ENCODE measurements at regions not wholly inside any gene's neighbourhood (a gene's known extent, or its start where the extent isn't known, plus 50 kb on each side); places are given as distances from the start of the nearest gene placed in this dataset.

GRCh38 chr11:91188484-91188883 lies 965.6 kb upstream of the CHORDC1 start:
- ATAC-seq (ENCODE audit: low read depth): no peak
- H4K20me1 ChIP-seq (ENCODE audit: control insufficient read depth, insufficient read depth, low read length, poor library complexity, severe bottlenecking): no peaks in the 10 kb centered on the region
- Mint-ChIP-seq H3K9me3 (ENCODE audit: insufficient read depth) (no peaks in the 10 kb centered on the region), H3K27me3 (no peaks in the 10 kb centered on the region), H3K27ac (no peak overlapping the region), H3K4me1 (no peaks in the 10 kb centered on the region), H3K4me3 (no peak overlapping the region)
- intact Hi-C loops (cut with micrococcal nuclease): no loop called here
- CTCF ChIA-PET: no interaction called here
- WGBS (ENCODE audit: insufficient coverage): 96% methylated on average over 4 of the region's 6 CpGs
- no peaks in the 10 kb centered on the region for H3K27me3 ChIP-seq (replicated peaks in 1 of 4; ENCODE audit: control extremely low read depth in 1 of 4, control insufficient read depth in 3 of 4, insufficient read depth in 4 of 4, low read length in 3 of 4)
- POLR2A ChIA-PET: no interaction called here
- H3K79me2 ChIP-seq (ENCODE audit: control insufficient read depth, insufficient read depth, low read length): no peaks in the 10 kb centered on the region
- peaks cover 0 to 8% (median 0%) of the 10 kb centered on the region in 3 donors for H3K9me3 ChIP-seq (ENCODE audit: control extremely low read depth in 1 of 3, control insufficient read depth in 2 of 3, insufficient read depth in 1 of 3, low read length in 2 of 3)
- no peak overlapping the region for H2AFZ ChIP-seq (ENCODE audit: insufficient read depth, low read depth, low read length, poor library complexity, severe bottlenecking)
- DNase-seq: no peak
- H3K4me1 ChIP-seq (ENCODE audit: control insufficient read depth in 2 of 2, insufficient read depth in 2 of 2, low read length in 2 of 2): no peaks in the 10 kb centered on the region
- no peak for TF ChIP-seq EZH2 (IDR thresholded peaks at IDR 0.05; ENCODE audit: borderline replicate concordance, insufficient read depth, low read depth, low read length, poor library complexity, severe bottlenecking)
- no peak for TF ChIP-seq CTCF (IDR thresholded peaks at IDR 0.05)
- no peak overlapping the region for H3K4me2 ChIP-seq (replicated peaks; ENCODE audit: low read depth, low read length, poor library complexity, severe bottlenecking)
- H3K27ac ChIP-seq (ENCODE audit: low read length in 2 of 2): no peak overlapping the region
- H3K9ac ChIP-seq (ENCODE audit: low read length): no peak overlapping the region
- H3K36me3 ChIP-seq (replicated peaks in 1 of 2; ENCODE audit: control extremely low read depth in 1 of 2, control insufficient read depth in 1 of 2, extremely low read depth in 1 of 2, insufficient read depth in 2 of 2, low read length in 1 of 2): no peaks in the 10 kb centered on the region
- no peak overlapping the region for H3K4me3 ChIP-seq (ENCODE audit: control extremely low read depth in 1 of 5, extremely low read depth in 1 of 5, insufficient read depth in 1 of 5, low read depth in 2 of 5, low read length in 4 of 5)

GRCh38 chr11:91187314-91187713 lies 964.5 kb upstream of the CHORDC1 start:
- H3K27me3 Mint-ChIP-seq: no peaks in the 10 kb centered on the region
- Histone ChIP-seq H3K4me1 (ENCODE audit: control insufficient read depth in 2 of 2, insufficient read depth in 2 of 2, low read length in 2 of 2) (no peaks in the 10 kb centered on the region), H3K4me2 (replicated peaks; ENCODE audit: low read depth, low read length, poor library complexity, severe bottlenecking) (no peak overlapping the region), H3K27me3 (replicated peaks in 1 of 4; ENCODE audit: control extremely low read depth in 1 of 4, control insufficient read depth in 3 of 4, insufficient read depth in 4 of 4, low read length in 3 of 4) (no peaks in the 10 kb centered on the region), H3K27ac (ENCODE audit: low read length in 2 of 2) (no peak overlapping the region), H3K79me2 (ENCODE audit: control insufficient read depth, insufficient read depth, low read length) (no peaks in the 10 kb centered on the region), H3K4me3 (ENCODE audit: control extremely low read depth in 1 of 5, extremely low read depth in 1 of 5, insufficient read depth in 1 of 5, low read depth in 2 of 5, low read length in 4 of 5) (no peak overlapping the region), H2AFZ (ENCODE audit: insufficient read depth, low read depth, low read length, poor library complexity, severe bottlenecking) (no peak overlapping the region), H3K9ac (ENCODE audit: low read length) (no peak overlapping the region), H4K20me1 (ENCODE audit: control insufficient read depth, insufficient read depth, low read length, poor library complexity, severe bottlenecking) (no peaks in the 10 kb centered on the region), H3K36me3 (replicated peaks in 1 of 2; ENCODE audit: control extremely low read depth in 1 of 2, control insufficient read depth in 1 of 2, extremely low read depth in 1 of 2, insufficient read depth in 2 of 2, low read length in 1 of 2) (no peaks in the 10 kb centered on the region), H3K9me3 (ENCODE audit: control extremely low read depth in 1 of 3, control insufficient read depth in 2 of 3, insufficient read depth in 1 of 3, low read length in 2 of 3) (peaks cover 0 to 8% (median 0%) of the 10 kb centered on the region in 3 donors)
- no peak overlapping the region for H3K4me3 Mint-ChIP-seq
- DNase-seq: no peak
- no peaks in the 10 kb centered on the region for H3K4me1 Mint-ChIP-seq
- ChIA-PET CTCF (no interaction called here), POLR2A (no interaction called here)
- intact Hi-C loops (cut with micrococcal nuclease): no loop called here
- no peak for ATAC-seq (ENCODE audit: low read depth)
- H3K27ac Mint-ChIP-seq: no peak overlapping the region
- peaks cover 4% of the 10 kb centered on the region for H3K9me3 Mint-ChIP-seq (ENCODE audit: insufficient read depth)
- WGBS (ENCODE audit: insufficient coverage): no CpG with 5 or more reads among the region's 2 CpGs
- TF ChIP-seq CTCF (IDR thresholded peaks at IDR 0.05): no peak
- TF ChIP-seq EZH2 (IDR thresholded peaks at IDR 0.05; ENCODE audit: borderline replicate concordance, insufficient read depth, low read depth, low read length, poor library complexity, severe bottlenecking): no peak
